SK-N-MC (cell line): ENCODE measurements at regions not wholly inside any gene's neighbourhood (a gene's known extent, or its start where the extent isn't known, plus 50 kb on each side); places are given as distances from the start of the nearest gene placed in this dataset.

Experiments
- EZH2 ChIP-seq: fragments of 200-600 bp; sonication (generic); IDR thresholded peaks from one replicate; pipeline ENCODE4 v1.6.1; 2017; ENCODE audit warnings: antibody characterized with exemption
- FOXP2 ChIP-seq: optimal IDR thresholded peaks from 2 replicates; pipeline ENCODE3; 2011; ENCODE audit warnings: mild to moderate bottlenecking, moderate library complexity; ENCODE audit not compliant: insufficient read depth; ENCODE audit errors: extremely low read length, control extremely low read depth
- POLR2AphosphoS5 ChIP-seq: IDR thresholded peaks from 2 replicates; pipeline ENCODE4 v1.6.1; 2012; ENCODE audit warnings: mild to moderate bottlenecking, low read depth, low read length, borderline replicate concordance

DNA sequence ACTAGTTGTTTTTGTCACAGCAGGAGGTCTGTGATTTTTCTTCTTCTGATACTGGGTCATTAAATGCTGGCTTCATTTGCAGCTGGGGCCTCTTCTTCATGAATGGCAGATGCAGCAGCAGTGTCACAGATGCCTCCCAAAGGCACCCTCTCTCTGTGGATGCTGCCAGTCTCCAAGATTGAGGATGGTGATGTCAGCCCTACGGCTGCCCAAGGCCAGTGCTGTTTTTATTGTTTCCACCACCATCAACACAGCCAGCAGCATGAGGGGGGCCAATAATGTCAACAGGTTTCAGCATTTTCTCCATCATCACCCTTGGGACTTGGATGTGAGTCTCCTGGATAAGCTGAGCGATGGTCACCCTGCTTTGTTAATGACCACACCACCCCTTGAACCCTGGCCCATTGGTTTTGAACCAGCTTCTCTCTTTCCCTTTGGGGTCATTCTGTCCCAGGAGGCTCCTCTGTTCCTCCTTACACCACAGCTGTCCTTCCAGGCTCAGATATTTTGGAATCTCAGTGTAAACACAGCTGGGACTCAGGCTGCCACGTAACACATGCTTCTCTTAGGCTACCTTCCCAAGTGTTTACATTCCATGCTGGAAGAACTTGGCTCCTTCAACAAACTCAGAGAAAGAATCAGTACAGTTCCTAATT, 151.7 kb upstream of the DDHD1 start:
- TF ChIP-seq EZH2 = no peak
- no peak for TF ChIP-seq POLR2AphosphoS5
- no peak for TF ChIP-seq FOXP2
